ENCODE measurements at regions not wholly inside any gene's neighbourhood (a gene's known extent, or its start where the extent isn't known, plus 50 kb on each side); places are given as distances from the start of the nearest gene placed in this dataset.

DNA sequence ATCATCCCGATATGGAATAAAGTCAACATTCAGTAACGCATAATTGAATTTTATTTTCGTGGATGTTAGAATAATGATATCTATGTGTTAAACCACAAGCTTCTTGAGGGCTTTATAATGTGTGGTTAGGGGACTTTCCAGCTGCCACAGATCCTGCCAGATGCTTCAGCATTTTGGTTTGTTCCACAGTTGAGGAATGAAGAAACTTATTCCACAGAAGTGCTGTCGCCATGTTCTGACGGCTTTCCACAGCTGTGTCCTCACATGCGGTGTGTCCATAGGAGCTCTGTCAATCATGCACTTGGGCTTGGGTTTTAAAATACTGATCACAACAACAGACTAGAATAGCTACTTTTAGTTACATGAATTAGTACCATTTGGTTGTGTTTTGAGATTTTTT, 411.9 kb downstream of the TRIML1 start:
- no peaks in the 10 kb centered on the region for H3K9me3 ChIP-seq (ENCODE audit: control insufficient read depth in 2 of 3, insufficient read depth in 1 of 3, low read length in 3 of 3)
- intact Hi-C loops (cut with DNase I) = no loop called here
- H3K27me3 ChIP-seq (ENCODE audit: control insufficient read depth, insufficient read depth, low read length) = no peaks in the 10 kb centered on the region
- H3K27ac ChIP-seq (ENCODE audit: low read depth in 2 of 2, low read length in 2 of 2) = no peak overlapping the region
- TF ChIP-seq, protein P1, sequence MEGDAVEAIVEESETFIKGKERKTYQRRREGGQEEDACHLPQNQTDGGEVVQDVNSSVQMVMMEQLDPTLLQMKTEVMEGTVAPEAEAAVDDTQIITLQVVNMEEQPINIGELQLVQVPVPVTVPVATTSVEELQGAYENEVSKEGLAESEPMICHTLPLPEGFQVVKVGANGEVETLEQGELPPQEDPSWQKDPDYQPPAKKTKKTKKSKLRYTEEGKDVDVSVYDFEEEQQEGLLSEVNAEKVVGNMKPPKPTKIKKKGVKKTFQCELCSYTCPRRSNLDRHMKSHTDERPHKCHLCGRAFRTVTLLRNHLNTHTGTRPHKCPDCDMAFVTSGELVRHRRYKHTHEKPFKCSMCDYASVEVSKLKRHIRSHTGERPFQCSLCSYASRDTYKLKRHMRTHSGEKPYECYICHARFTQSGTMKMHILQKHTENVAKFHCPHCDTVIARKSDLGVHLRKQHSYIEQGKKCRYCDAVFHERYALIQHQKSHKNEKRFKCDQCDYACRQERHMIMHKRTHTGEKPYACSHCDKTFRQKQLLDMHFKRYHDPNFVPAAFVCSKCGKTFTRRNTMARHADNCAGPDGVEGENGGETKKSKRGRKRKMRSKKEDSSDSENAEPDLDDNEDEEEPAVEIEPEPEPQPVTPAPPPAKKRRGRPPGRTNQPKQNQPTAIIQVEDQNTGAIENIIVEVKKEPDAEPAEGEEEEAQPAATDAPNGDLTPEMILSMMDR (IDR thresholded peaks at IDR 0.05; ENCODE audit: borderline replicate concordance, extremely low read depth, insufficient read depth) = no peak
- peaks cover 0 to 4% (median 0%) of the 10 kb centered on the region in 3 donors for H3K4me1 ChIP-seq (ENCODE audit: control insufficient read depth in 2 of 3, insufficient read depth in 2 of 3, low read depth in 1 of 3, low read length in 3 of 3)
- H3K4me3 ChIP-seq (ENCODE audit: low read length in 3 of 3) = no peak overlapping the region
- no peak overlapping the region for H3K9ac ChIP-seq (ENCODE audit: low read length in 3 of 3)
- DNase-seq (no peak), FAIRE-seq (no peak)
- no peaks in the 10 kb centered on the region for H3K36me3 ChIP-seq (ENCODE audit: control insufficient read depth in 2 of 3, insufficient read depth in 3 of 3, low read length in 3 of 3)

- Histone ChIP-seq H3K9ac (ENCODE audit: low read length in 3 of 3) (no peak overlapping the region), H3K36me3 (ENCODE audit: control insufficient read depth in 2 of 3, insufficient read depth in 3 of 3, low read length in 3 of 3) (no peaks in the 10 kb centered on the region), H3K27ac (ENCODE audit: low read depth in 2 of 2, low read length in 2 of 2) (no peak overlapping the region), H3K27me3 (ENCODE audit: control insufficient read depth, insufficient read depth, low read length) (no peaks in the 10 kb centered on the region), H3K9me3 (ENCODE audit: control insufficient read depth in 2 of 3, insufficient read depth in 1 of 3, low read length in 3 of 3) (no peaks in the 10 kb centered on the region), H3K4me1 (ENCODE audit: control insufficient read depth in 2 of 3, insufficient read depth in 2 of 3, low read depth in 1 of 3, low read length in 3 of 3) (peaks cover 0 to 4% (median 0%) of the 10 kb centered on the region in 3 donors), H3K4me3 (ENCODE audit: low read length in 3 of 3) (no peak overlapping the region)
- DNase-seq = no peak
- TF ChIP-seq, protein P1 (IDR thresholded peaks at IDR 0.05; ENCODE audit: borderline replicate concordance, extremely low read depth, insufficient read depth) = no peak
- intact Hi-C loops (cut with DNase I) = no loop called here
- no peak for FAIRE-seq
Observed at GRCh38 chr4:188552741-188553275, 413.6 kb downstream of the TRIML1 start.

- TF ChIP-seq, protein P1 (IDR thresholded peaks at IDR 0.05; ENCODE audit: borderline replicate concordance, extremely low read depth, insufficient read depth) = no peak
Observed at GRCh38 chr4:188554413-188554812, 415.2 kb downstream of the TRIML1 start.

GRCh38 chr4:188573104-188573503, 433.9 kb downstream of the TRIML1 start:
- H3K4me3 ChIP-seq (ENCODE audit: low read length in 3 of 3) = no peak overlapping the region
- H3K4me1 ChIP-seq (ENCODE audit: control insufficient read depth in 2 of 3, insufficient read depth in 2 of 3, low read depth in 1 of 3, low read length in 3 of 3) = no peaks in the 10 kb centered on the region
- H3K27ac ChIP-seq (ENCODE audit: low read depth in 2 of 2, low read length in 2 of 2) = no peak overlapping the region
- no peaks in the 10 kb centered on the region for H3K27me3 ChIP-seq (ENCODE audit: control insufficient read depth, insufficient read depth, low read length)
- no peak for DNase-seq
- intact Hi-C loops (cut with DNase I) = no loop called here
- FAIRE-seq = no peak
- no peak overlapping the region for H3K9ac ChIP-seq (ENCODE audit: low read length in 3 of 3)
- H3K9me3 ChIP-seq (ENCODE audit: control insufficient read depth in 2 of 3, insufficient read depth in 1 of 3, low read length in 3 of 3) = no peaks in the 10 kb centered on the region
- no peaks in the 10 kb centered on the region for H3K36me3 ChIP-seq (ENCODE audit: control insufficient read depth in 2 of 3, insufficient read depth in 3 of 3, low read length in 3 of 3)
- TF ChIP-seq, protein P1 (IDR thresholded peaks at IDR 0.05; ENCODE audit: borderline replicate concordance, extremely low read depth, insufficient read depth) = no peak

More at GRCh38 chr4:188554413-188554812, 415.2 kb downstream of the TRIML1 start:
- no peak for DNase-seq
- no peak overlapping the region for H3K27ac ChIP-seq (ENCODE audit: low read depth in 2 of 2, low read length in 2 of 2)
- no peak overlapping the region for H3K9ac ChIP-seq (ENCODE audit: low read length in 3 of 3)
- no peak for FAIRE-seq
- H3K36me3 ChIP-seq (ENCODE audit: control insufficient read depth in 2 of 3, insufficient read depth in 3 of 3, low read length in 3 of 3) = no peaks in the 10 kb centered on the region
- no peak overlapping the region for H3K4me3 ChIP-seq (ENCODE audit: low read length in 3 of 3)
- no peaks in the 10 kb centered on the region for H3K27me3 ChIP-seq (ENCODE audit: control insufficient read depth, insufficient read depth, low read length)
- H3K4me1 ChIP-seq (ENCODE audit: control insufficient read depth in 2 of 3, insufficient read depth in 2 of 3, low read depth in 1 of 3, low read length in 3 of 3) = peaks cover 0 to 4% (median 0%) of the 10 kb centered on the region in 3 donors
- no peaks in the 10 kb centered on the region for H3K9me3 ChIP-seq (ENCODE audit: control insufficient read depth in 2 of 3, insufficient read depth in 1 of 3, low read length in 3 of 3)
- intact Hi-C loops (cut with DNase I) = no loop called here
